DMS53 (cell line): ENCODE measurements at regions not wholly inside any gene's neighbourhood (a gene's known extent, or its start where the extent isn't known, plus 50 kb on each side); places are given as distances from the start of the nearest gene placed in this dataset.

ENCODE experiments used
- DNase-seq: peaks from one replicate; lab custom pipeline; 2025; lab: John Stamatoyannopoulos, UW

DNA sequence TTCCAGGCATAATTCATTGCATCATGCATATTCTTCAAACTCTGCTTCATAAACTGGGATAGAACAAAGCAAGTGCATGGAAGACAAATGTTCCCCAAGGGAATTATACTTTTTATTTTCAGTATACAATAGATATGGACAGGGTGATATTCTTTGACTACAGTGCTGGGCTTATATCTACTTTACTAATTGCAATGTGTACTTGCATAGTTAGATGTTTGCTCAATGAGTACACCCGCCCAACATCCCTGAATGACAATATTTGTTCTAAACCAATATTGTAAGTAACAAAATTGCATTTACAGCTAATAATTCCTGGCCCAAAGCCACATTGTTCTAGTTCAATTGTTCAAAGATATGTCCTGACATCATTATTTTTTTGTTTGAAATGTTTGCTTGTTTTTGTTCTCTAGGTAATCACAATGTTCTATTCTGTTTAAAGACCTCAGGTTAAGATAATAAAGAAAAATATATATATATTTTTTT, 171.4 kb downstream of the PTN start:
- DNase-seq: peak; percentile 55

DNA sequence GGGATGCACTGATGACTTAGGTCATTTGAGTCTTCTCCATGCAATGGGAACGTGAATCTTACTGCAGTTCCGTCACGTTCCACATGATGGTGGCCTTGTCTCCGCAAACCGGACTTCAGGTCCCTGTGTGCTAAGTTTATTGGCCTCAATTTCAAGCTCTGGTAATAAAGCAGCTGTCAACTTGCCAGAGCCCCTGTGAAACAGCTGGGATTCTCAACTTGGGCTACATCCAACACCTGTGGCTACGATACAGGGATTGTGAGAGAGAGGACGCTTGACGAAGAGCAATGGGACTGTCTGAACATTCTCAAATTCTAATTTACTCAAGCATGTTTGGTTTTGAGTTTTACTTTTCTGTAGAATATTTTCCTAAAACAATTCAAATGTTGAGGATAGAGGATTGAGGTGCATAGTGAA, 174.2 kb downstream of the PTN start:
- peak; percentile 95 for DNase-seq

DNA sequence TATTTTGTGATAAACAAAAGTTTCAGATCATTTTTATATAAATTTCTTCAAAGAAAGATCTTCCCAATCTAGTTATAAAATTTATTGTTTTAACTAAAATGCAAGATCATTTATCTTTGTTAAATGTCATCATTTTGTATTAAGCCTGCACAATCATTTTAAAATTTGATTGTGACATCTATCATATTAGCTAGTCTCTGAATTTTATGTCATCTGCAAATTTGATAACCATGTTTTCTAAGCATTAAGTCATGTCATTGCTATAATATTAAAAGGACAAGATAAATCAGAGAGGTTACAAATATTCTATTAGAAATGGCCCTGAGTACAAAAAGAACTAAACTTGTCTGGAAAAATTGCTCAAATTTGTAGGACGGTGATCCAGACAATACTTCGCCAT, 175.9 kb downstream of the PTN start:
- DNase-seq: no peak

DNA sequence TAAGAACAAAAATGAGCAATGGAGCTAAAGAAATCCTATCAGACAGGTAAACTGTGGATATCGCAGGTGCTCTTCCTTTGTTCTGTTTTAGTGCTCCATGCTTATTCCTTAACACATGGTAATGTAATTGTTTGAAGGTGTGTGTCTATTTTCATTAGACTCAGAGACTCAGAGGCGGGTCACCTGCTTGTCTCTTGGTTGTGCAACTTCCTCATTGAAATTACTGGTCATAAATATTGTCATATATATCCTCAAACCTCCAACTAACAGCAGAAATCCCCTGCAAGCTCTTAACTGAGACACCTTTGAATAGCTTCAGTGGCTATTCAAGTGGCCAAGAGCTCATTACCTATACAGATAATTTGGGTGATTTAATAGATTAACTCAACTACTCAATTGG, 177.2 kb downstream of the PTN start:
- no peak for DNase-seq

DNA sequence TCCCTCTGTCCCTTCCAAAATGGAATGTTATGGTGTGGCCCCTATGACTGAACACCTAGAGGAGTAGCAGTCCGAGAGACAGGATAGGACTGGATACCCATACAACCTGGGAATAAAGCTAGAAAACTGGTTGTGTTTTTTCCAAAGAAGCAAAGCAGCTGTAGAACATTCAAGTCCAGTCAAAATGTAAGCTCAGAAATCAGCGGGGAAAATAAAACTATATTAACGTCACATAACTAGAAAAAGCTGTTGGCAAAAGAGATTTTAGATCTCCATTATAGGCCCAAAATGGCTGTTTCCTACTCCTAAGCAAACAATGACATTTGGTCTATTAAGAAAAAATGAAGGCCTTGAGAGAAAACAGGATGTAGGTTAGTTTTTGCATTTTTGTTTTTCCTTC, 177.7 kb downstream of the PTN start:
- DNase-seq: no peak

DNA sequence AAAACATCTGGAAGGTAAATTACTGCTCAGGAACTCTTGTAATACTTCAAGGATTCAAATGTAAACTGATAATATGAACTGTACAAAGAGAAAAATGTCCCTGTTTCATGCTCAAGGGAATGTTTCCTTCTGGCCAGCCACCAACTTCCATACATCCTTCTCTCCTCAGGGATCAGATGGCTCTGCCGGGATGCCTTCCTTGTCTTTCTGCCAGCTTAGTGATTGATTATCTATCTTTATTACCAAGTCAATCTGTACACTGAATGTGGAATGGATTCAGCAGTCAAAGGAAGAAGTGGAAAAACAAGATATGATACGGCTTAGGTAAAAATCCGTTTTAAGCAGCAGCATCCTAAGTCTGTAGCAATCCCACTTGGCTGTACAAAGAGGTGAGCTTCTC, 178.3 kb downstream of the PTN start:
- DNase-seq: no peak

DNA sequence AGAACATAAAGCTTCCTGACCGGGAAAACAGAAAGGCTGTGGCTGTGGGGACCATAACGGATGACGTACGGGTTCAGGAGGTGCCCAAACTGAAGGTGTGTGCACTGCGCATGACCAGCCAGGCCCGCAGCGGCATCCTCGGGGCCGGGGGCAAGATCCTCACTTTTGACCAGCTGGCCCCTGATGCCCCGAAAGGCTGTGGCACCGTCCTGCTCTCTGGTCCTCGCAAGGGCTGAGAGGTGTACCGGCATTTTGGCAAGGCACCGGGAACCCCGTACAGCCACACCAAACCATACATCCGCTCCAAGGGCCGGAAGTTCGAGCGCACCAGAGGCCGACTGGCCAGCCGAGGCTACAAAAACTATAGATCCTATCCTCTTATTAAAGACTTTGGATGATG, 179.3 kb downstream of the PTN start:
- DNase-seq: no peak

DNA sequence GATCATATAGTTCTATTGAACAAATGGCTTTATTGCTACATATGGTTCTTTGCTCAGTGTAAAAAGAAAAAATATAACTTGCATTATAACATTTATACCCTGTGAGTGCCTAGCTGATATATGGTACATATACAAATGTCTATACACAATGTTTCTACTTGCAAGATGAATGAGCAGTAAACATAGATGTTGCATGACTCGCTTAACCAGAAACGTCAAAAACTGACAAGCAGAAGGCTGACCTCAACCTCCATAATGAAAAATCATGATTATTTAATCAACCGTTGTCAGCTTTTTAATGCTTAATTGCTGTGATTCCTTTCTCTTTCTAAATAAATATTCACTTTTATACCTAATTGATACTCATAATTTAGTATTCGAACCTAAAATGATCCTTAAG, 183.3 kb downstream of the PTN start:
- no peak for DNase-seq

DNA sequence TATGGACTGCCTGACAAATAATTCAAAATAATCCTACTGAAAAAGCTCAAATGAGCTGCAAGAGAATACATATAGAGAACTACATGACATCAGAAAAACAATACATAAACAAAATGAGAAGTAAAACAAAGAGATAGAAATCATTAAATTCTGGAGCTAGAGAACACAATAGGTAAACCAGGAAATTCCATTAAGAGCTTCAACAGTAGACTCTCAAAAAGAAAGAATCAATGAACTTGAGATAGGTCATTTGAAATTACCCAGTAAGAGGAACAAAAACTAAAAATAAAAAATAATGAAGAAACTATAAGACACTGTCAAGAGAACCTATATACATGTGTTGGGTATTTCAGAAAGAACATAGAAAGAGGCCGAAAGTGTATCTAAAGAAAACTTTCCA, 186.3 kb downstream of the PTN start:
- no peak for DNase-seq

DNA sequence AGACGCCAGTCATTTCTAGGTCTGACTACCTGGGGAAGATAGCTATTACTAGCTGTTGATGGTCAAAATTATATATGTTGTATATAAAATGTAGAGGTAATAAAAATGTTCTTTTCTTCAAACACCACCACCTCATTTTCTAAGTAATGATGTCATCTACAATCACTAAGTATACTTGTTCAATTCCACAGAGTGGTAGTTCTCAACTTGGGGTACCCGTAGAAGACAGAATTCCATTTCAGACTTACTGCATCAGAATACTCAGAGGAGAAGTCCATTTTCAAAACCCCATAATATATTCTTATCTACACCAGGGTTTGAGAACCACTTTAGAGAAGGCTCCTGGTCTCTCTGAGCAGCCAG, 191.9 kb downstream of the PTN start:
- no peak for DNase-seq

DNA sequence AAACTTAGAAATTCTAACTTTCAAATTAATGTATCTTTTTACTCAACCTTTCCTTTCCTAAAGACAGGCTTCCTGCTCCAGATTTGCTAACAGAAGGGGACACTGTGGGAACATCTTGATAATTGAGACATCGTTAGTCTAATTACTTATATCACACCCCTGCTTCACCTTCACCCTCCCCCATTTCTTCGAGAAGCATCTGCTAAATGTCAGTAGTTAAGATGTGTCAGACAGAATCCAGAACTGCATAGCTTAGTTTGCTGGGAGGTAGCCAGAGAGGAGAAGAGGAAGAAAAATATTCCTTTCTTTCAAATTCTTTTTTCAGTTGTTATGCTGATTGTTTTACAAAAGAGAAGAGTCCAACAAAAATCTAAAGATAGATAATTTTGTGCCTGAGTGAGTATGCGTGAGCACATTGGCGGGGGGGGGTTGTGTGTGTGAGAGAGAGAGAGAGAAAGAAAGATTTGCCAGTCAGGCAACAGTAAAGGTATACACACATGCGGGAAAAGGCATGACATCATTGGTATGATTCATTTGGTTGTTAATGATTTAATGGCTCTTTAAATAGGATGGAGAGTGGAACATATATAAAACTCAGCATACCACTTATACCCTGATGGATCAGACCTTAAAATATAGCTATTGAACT, 192.4 kb downstream of the PTN start:
- DNase-seq: peak; percentile 79

DNA sequence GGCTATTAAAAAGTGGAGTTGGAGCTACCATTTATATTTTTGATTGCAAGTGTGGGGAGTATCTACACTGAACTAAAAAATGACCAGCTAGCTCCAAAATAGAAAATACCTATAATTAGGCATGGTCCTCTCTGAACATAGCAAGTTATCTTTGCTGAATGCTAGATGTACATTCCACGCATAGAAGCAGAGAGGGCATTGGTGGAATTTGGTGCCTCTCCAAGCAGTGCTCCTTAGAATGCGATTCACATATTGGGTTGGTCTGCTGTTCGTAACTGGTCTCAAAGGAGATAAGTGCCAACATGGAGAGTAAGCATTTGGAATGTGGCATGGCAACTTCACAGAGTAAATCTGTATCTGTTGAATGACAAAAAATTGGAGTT, 196.2 kb downstream of the PTN start:
- DNase-seq: no peak

DNA sequence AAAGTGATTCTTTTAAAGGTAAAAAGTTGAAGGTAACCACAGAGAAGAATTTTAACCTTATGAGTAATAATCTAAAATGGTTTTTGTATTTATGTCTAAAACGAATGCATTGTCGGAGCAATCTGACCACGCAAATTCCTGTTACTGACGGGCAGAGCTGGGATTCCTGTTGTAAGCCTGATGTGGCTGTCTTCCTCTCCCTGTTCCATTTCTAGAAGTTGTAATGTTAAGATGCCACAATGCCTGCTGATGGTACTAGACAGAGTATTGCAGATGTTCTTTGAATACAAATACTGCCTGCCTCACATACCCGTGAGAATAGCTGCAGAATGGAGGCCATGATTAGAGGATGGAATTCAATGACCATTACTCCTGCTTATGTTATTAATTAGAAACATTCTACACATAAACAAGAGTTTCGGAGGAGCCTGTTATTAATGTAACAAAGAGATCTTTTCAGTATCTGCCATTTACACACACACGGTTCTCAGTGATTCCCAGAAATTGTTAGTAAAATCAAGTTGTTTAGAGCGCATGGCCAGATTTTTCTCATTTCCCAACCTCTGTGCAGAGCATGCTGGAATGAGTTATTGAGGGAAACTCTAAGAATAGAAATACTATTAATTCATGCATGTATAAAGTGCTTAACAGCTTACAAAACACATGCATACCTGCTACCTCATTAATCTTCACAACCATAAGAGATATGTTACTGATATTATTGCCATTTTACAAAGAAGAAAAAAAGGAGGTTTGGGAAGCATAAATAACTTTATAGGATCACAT, 196.8 kb downstream of the PTN start:
- no peak for DNase-seq

DNA sequence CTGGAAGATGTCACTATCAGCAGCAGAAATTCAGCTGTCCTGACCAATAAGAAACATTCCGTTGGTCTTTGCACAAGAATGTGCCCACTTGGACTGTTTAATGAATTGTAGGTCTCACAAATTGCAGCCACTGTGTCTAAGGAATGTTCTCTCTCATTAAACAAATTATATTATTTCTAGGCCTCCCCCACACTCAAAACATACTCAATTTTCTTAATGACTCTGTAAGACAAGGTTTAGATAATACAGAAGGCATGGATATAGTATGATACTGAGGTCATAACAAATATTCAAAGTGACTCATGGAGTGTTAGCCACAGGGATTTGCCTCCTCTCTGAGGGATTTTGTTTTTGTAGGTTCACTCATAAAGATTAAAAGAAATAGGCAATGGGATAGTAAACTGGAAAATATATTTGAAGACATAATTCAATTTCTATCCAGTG, 197.5 kb downstream of the PTN start:
- no peak for DNase-seq

DNA sequence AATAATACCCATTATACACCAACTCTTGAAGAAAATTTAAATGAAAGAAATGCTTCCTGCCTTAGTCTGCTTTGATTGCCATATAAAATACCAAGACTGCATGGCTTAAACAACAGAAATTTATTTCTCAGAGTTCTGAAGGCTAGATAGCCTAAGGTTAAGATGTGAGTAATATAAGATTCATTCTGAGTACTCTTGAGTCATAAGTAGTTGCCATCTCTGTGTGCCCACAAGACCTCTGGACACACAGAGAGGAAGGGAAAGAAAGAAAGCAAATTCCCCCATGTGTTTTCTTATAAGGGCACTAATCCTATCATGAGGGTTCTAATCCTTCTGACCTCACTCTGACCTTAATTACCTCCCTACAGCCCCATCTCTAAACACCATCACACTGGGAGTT, 201.2 kb downstream of the PTN start:
- no peak for DNase-seq

DNA sequence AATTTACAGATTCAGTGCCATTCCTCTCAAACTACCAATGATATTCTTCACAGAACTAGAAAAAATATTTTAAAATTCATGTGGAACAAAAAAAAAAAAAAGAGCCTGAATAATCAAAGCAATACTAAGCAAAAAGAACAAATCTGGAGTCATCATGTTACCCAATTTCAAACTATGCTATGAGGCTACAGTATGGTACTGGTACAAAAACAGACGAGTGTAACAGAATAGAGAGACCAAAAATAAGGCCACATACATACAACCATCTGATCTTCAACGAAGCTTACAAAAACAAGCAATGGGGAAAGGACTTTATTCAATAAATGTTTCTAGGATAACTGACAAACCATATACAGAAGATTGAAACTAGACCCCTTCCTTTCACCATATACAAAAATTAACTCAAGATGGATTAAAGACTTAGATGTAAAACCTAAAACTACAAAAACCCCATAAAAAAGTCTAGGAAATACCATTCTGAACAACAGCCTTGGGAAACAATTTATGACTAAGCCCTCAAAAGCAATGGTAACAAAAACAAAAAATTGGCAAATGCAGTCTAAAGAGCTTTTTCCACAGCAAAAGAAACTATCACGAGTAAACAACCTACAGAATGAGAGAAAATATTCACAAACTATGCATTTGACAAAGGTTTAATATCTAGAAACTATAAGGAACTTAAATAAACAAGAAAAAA, 207.7 kb downstream of the PTN start:
- DNase-seq: no peak

DNA sequence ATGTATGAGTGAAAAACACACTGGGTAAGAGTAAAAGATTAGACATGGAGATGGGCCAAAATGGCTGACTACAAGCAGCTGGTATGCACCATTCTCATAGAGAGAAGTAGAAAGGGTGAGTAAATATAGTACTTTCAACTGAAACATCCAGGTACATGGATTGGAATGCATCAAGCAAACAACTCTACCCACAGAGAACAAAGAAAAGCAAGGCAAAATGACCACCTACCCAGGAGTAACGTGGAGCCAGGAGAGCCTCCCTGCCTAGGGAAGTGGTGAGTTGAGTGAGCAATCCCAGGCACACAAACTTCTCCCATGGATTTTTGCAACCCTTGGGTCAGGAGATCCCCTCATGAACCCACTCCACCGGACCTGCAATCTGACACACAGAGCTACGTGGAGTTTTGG, 212.8 kb downstream of the PTN start:
- peak; percentile 44 for DNase-seq

DNA sequence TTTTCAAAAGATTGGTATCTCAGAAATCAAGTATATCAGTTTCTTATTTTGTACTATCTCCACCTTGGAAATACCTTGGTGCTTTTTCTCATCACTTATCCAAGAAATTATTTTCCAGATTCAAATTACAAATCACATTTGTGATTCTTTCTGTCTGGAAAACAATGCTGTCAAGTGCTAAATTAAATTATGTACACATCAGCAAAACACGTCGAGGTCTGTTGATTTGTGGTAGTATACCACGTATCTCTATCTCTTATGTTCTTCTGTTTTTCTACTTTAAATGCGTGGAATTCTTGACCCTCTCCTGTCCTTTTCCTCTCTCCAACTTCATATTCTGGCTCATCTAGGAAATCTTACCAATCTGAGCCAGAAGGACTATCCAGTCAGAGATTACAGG, 214.5 kb downstream of the PTN start:
- DNase-seq: no peak

DNA sequence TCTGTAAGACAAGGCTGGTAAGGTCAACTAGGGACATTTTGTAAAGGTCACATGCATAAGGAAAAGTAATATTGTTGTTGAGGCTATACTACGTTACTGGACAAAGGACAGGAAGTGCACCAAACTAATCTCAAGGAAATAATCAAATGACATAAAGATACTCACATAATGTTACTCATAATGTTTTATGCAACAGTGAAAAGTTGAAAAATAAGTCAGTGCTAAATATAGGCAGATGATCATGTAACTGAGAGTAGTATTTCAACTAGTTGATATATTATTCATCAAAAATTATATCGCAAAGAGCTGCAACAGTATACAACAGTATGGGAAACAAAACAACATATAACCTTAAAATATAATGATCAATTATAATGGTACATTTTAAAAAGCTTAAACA, 215.7 kb downstream of the PTN start:
- DNase-seq: no peak

DNA sequence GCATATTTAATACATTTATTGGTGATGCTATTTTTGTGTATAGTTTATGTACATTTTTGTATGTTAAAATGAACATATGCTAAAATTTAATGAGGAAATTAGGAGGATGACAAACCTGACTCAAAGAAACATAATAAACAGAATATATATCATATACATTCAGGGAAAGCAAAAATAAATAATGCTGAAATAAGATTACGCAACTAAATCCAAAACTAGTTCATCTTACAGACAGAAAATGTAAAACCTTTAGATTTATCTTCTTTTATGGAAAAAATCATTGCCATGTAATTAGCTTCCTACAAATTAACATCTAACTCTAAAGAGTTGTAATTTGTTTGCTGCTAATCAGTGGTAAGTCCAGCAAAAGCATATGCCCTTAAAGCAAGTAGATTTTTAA, 216.5 kb downstream of the PTN start:
- no peak for DNase-seq

DNA sequence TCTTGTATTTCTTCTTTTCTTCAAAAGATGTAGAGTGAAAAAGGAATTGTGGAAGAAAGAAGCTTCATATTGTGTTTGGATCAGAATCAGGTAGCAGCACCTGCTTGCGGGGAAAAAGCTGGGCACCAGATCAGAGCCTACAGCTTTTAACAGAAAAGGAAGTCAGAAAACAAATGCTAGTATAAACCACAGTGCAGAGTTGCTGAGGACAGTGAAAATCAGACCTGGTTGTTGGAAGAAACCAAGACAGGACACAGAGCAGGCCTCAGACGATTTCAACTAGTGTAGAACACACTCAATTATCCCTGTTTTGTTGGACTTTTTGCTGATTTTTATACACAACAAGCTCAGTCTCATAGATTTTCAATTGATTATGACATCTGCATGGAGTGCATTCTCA, 221.4 kb downstream of the PTN start:
- DNase-seq: no peak

DNA sequence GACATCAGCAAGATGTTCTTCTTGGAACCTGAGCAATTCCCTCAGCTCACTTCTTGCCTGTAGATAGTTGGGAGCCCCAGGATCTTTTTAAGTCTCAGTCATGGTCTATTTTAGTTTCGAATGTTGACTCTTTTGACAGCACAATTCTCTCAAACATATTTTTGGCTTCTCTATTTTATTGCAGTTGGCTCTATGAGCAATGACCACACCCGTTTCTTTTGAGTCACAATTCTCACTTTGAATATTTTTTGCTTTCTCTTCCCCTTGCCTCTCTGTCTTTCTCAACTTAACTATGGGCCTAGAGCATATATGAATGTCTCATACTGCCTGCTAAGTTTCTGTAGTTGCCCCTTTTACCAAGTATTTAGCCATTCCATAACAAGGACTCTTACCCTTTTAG, 222.8 kb downstream of the PTN start:
- DNase-seq: no peak

DNA sequence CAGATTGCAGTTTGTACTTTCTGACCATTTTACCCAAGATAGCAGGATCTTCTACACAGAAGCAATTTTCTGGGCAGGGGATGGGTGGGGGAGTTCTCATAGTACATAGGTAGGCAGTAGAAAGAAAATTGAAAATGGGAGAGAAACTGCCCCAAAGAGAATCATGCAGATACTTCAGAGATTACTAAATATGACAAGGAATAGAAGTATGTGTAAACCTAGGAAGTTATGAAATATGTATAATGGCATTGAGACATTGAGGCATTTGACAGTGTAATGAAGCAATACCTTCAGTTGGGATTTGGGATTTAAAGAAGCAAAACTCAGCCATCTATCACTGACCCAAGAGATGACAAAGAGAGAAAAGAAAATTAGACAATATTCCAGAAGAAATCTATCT, 233.0 kb downstream of the PTN start:
- DNase-seq: no peak
